SK-N-SH (cell line): ENCODE measurements at regions not wholly inside any gene's neighbourhood (a gene's known extent, or its start where the extent isn't known, plus 50 kb on each side); places are given as distances from the start of the nearest gene placed in this dataset.

Source experiments
- CTCF ChIP-seq: fragments of 200-600 bp; sonication (generic); IDR thresholded peaks from 2 replicates; pipeline ENCODE4 v1.6.1; 2017; ENCODE audit warnings: antibody characterized with exemption, mild to moderate bottlenecking, moderate library complexity
- FOSL2 ChIP-seq: IDR thresholded peaks from 2 replicates; pipeline ENCODE4 v1.4.0; 2012; ENCODE audit warnings: low read depth, mild to moderate bottlenecking, moderate library complexity, borderline replicate concordance
- GABPA ChIP-seq: IDR thresholded peaks from 2 replicates; pipeline ENCODE4 v1.4.0; 2012; ENCODE audit warnings: low read depth, mild to moderate bottlenecking
- JUND ChIP-seq: IDR thresholded peaks from 2 replicates; pipeline ENCODE4 v1.4.0; 2012
- MAX ChIP-seq: IDR thresholded peaks from 2 replicates; pipeline ENCODE4 v1.4.0; 2012; ENCODE audit warnings: low read depth
- PBX3 ChIP-seq: IDR thresholded peaks from 2 replicates; pipeline ENCODE4; 2012
- RAD21 ChIP-seq: IDR thresholded peaks from 2 replicates; pipeline ENCODE4 v1.6.1; 2012; ENCODE audit warnings: mild to moderate bottlenecking, low read length
- REST ChIP-seq: IDR thresholded peaks from 2 replicates; pipeline ENCODE4 v1.6.1; 2012; ENCODE audit warnings: mild to moderate bottlenecking, low read depth, low read length, moderate library complexity
- SIN3A ChIP-seq: IDR thresholded peaks from 2 replicates; pipeline ENCODE4 v1.6.1; 2012; ENCODE audit warnings: low read depth, mild to moderate bottlenecking, low read length, moderate library complexity, borderline replicate concordance
- TCF12 ChIP-seq: IDR thresholded peaks from 2 replicates; pipeline ENCODE4 v1.4.0; 2012
- USF2 ChIP-seq: fragments of 150-350 bp; IDR thresholded peaks from 2 replicates; pipeline ENCODE4 v1.6.1; 2017; ENCODE audit warnings: antibody characterized with exemption, low read length, low read depth, borderline replicate concordance

GRCh38 chr14:105848570-105848969, 322.2 kb downstream of the TMEM121 start:
- TF ChIP-seq CTCF, result no peak
- no peak for TF ChIP-seq REST
- TF ChIP-seq TCF12, result no peak
- TF ChIP-seq GABPA, result no peak
- no peak for TF ChIP-seq SIN3A
- no peak for TF ChIP-seq MAX
- TF ChIP-seq PBX3, result no peak
- no peak for TF ChIP-seq JUND
- no peak for TF ChIP-seq USF2
- no peak for TF ChIP-seq FOSL2
- no peak for TF ChIP-seq RAD21
